Keratinocyte (primary cell): ENCODE measurements at regions not wholly inside any gene's neighbourhood (a gene's known extent, or its start where the extent isn't known, plus 50 kb on each side); places are given as distances from the start of the nearest gene placed in this dataset.

ENCODE experiments used
- EZH2 ChIP-seq: IDR thresholded peaks from one replicate; pipeline ENCODE4 v1.6.1; 2012; ENCODE audit warnings: inconsistent platforms, mild to moderate bottlenecking, low read length, moderate library complexity
- TF ChIP-seq, protein P1 (sequence below), 3 experiments: IDR thresholded peaks in 1 of 3; conservative IDR thresholded peaks in 1 of 3; optimal IDR thresholded peaks in 1 of 3; 2 replicates in 2 of 3; 3 replicates in 1 of 3; pipeline versions ENCODE3 to v1.5.1; 2011; ENCODE audit warnings: low read length in 3 of 3, mild to moderate bottlenecking in 3 of 3, moderate library complexity in 2 of 3, control low read depth in 1 of 3, inconsistent platforms in 1 of 3; ENCODE audit not compliant: insufficient read depth in 2 of 3; ENCODE audit errors: extremely low read depth in 1 of 3

DNA sequence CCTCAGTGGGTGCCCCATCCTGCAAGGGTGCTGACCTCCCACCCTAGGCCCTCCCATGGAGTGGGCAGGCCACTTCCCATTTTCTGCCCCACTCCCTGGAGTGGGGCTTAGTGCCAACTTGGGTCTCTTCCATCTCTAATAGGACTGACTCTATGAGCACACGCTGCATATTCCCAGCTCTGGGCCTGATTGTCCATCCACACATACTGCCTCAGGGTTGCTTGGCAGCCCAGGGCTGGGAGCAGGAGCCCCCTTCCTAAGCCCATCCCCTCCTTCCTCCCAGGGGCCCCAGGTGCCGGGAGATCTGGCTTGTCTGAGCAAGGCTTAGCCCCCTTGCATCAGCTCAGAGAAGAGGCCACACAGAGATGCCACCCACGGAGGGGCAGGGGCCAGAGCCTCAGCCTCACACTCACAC lies 55.1 kb downstream of the PJA1 start:
- TF ChIP-seq, protein P1, sequence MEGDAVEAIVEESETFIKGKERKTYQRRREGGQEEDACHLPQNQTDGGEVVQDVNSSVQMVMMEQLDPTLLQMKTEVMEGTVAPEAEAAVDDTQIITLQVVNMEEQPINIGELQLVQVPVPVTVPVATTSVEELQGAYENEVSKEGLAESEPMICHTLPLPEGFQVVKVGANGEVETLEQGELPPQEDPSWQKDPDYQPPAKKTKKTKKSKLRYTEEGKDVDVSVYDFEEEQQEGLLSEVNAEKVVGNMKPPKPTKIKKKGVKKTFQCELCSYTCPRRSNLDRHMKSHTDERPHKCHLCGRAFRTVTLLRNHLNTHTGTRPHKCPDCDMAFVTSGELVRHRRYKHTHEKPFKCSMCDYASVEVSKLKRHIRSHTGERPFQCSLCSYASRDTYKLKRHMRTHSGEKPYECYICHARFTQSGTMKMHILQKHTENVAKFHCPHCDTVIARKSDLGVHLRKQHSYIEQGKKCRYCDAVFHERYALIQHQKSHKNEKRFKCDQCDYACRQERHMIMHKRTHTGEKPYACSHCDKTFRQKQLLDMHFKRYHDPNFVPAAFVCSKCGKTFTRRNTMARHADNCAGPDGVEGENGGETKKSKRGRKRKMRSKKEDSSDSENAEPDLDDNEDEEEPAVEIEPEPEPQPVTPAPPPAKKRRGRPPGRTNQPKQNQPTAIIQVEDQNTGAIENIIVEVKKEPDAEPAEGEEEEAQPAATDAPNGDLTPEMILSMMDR (optimal IDR thresholded peaks at IDR 0.05 in 1 of 3, IDR thresholded peaks at IDR 0.05 in 1 of 3, conservative IDR thresholded peaks at IDR 0.05 in 1 of 3; ENCODE audit: extremely low read depth in 1 of 3, insufficient read depth in 2 of 3, low read length in 3 of 3), result no peak
- no peak for TF ChIP-seq EZH2
